ENCODE measurements at regions not wholly inside any gene's neighbourhood (a gene's known extent, or its start where the extent isn't known, plus 50 kb on each side); places are given as distances from the start of the nearest gene placed in this dataset.
"Not testable (repeated sequence)": the region's sequence is repeated elsewhere in the genome, so short reads cannot be mapped to it uniquely, and the experiment has no call there.

- DNase-seq = no peak
These were observed 291.5 kb upstream of the GALNTL6 start for GRCh38 chr4:171521726-171522125.

GRCh38 chr4:171519457-171519856 is 293.7 kb upstream of the GALNTL6 start:
- DNase-seq = no peak

DNA sequence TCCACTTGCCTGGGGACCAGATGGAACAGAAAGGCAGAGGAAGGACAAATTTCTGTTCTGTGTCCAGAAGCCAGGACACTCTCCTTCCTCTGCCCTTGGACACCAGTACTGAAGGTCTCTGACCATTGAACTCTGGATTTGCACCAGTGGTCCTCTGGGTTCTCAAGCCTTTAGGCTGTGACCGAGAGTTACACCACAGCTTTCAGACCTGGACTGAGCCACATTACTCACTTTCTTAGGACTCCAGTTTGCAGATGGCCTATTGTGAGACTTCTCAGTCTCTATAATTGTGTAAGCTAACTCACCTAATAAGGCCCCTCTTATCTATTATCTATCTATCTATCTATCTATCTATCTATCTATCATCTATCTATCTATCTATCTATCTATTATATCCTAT is 295.3 kb upstream of the GALNTL6 start:
- no peak for DNase-seq

DNA sequence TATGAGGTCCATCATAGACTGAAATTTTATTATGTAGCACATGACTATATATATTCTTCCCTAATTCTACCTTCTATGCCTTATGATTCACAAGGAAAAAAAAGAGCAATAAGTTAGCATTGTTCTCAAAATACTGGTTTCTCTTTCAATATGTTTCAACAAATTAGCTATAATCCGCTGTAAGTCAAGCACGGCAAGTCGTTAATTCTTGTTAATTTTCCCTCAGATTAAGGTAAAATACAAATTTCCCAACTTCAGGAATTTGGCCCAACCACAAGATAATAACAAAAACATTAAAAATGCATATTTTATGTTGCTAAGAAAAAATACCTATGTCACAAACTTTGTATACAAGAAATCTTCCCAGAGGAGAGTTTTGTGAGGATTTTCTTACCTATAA is 296.5 kb upstream of the GALNTL6 start:
- no peak for DNase-seq

DNA sequence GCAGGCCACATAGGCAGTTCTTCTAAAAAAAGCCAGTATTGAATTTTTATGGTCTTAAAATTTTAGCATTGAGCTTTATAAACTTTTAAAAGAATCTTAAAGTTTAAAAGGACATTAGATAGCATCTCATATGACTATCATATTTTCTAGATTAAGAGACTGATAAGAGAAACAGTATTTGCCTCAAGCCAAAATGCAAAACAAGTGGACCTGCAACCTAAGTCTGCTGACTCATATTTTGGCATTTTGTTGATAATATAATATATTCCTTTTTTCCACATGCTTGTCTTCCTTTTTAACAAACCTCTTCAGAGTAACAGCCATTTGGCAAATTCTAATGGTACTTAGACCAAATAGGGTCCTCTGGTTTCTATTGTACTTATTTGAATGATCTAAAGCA is 328.5 kb upstream of the GALNTL6 start:
- DNase-seq = no peak

- no peak for DNase-seq
These were observed 335.0 kb upstream of the GALNTL6 start for GRCh38 chr4:171478181-171478580.

DNA sequence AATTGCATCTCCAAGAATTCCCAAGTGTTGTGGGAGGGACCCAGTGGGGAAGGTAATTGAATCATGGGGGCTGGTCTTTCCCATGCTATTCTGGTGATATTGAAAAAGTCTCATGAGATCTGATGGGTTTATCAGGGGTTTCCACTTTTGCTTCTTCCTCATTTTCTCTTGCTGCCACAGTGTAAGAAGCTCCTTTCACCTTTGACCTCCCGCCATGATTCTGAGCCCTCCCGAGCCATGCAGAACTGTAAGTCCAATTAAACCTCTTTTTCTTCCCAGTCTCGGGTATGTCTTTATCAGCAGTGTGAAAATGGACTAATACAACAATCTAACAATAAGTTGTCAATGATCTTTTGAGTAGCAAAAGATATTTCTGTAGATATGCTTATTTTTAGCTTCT is 338.1 kb upstream of the GALNTL6 start:
- not testable (repeated sequence) for DNase-seq

DNA sequence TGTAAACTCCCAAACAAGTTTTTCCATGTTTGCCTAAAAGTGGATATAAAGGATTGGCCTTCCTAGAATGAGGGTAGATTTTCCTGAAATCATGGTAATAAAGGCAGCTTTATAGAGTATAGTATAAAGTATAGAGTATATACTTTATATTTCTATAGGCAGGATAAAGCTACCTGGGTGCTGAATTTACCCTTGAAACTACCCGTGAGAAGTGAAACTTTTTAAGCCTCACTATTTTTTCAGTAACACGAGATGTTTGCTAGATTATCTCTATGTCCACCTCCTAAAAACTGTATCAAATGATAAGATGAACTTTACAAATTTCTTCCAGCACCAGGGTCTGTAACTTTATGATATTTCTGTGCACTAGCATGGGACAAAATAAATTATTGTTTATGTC is 340.0 kb upstream of the GALNTL6 start:
- no peak for DNase-seq

GRCh38 chr4:171472230-171472629 is 341.0 kb upstream of the GALNTL6 start:
- no peak for DNase-seq

- DNase-seq = no peak
These were observed 348.7 kb upstream of the GALNTL6 start for GRCh38 chr4:171464499-171464898.

GRCh38 chr4:171461191-171461590 is 352.0 kb upstream of the GALNTL6 start:
- no peak for DNase-seq

DNA sequence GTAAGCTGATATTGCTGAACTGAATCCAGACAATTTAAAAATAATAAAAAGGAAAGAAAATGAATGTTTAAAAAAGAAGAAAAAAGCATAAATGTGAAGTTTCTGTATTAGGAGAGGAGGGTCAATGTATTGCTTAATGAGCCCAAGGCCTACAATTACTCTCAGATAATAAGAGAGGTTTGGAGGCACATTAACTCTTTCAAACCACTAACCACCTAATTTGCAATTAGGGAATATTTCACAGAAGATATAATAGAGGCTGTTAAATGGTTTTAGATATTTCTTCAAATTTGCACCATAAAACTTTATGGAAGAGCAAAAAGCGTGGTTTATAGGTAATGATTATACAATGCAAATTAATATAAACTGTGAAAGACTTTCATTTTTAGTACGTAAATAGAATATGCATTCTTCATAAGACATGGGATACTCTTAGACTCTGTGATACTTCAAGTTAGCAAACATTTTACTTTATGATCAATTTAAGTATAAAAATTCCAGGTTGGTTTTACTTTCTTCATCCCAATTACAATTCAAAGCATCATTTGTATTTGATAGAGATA is 364.2 kb upstream of the GALNTL6 start:
- DNase-seq = no peak

DNA sequence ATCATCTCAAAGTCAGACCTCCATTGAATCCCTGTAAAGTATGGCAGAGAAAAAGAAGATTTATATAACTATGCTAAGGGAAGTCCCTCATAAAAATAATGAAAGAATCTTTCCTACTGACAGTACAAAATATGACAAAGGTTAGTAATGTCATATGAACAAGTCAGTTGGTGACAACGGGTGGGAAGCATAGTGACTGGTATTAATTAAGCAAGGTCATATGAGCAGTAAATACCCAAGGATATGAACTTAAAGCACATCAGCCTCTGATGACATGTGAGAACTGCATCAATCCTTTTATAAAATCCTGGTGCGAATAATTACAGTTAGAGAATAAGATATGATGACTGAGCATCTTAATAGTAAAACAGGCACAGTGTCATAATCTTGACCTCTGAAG is 364.8 kb upstream of the GALNTL6 start:
- DNase-seq = no peak

DNA sequence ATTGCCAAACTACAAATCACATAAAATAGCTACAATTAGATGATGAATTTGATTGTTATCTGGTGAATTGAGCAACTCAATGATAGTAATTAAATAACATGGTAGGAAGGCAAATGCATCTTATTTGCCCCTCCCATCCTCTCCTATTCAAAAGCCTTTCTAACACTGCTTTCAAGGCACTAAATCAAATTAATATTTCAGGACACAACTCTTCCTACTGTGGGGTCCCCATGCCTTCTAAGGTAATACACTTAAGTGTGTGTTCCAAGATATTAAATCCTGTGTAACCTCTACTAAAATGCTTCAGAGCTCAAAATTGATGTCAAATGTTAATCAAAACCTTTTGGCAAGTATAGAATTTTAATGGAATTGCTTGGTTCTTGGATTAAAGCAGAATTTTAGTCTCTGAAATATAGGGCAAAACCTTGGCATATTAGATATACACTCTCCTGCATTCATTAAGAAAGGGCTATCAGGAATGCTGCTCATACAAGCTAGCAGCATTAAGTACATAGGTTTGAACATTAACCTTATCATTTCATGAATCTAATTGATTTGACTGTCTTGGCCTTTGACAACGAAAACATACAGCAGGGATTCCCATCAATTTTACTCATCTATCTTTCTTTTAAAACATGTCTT is 371.8 kb upstream of the GALNTL6 start:
- no peak for DNase-seq

DNA sequence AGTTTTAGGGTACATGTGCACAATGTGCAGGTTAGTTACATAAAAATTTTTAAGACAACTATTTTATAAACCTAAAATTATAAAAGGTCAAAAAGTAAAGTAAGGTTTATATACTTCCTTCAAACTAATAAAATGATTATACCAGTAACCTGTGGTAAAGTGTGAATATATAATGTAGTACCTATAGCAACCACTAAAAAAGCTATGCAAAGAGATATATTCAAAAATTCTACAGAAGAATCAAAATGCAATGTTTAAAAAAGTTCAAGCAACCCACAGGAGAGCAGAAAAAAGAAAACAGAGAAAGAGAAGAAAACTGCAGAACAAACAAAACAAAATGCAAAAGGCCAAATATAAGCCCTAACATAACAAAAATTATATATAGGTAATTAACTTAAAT is 379.5 kb upstream of the GALNTL6 start:
- DNase-seq = no peak

DNA sequence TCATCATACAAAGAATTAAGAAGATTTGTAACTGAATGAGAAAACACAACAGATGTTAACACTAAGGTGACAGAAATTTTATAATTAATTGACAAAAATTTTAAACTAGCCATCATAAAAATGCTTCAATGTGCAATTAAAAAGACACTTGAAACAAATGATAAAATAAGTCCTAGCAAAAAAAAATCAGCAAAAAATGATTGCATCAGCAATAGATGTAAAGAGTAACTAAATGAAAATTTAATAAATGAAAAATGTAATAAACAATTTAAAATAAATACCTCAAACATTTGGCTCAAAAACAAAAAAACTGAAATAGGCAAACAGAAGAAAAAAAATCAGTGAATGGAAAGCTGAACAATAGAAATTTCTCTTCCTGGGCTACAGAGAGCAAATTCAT is 380.7 kb upstream of the GALNTL6 start:
- DNase-seq = no peak

DNA sequence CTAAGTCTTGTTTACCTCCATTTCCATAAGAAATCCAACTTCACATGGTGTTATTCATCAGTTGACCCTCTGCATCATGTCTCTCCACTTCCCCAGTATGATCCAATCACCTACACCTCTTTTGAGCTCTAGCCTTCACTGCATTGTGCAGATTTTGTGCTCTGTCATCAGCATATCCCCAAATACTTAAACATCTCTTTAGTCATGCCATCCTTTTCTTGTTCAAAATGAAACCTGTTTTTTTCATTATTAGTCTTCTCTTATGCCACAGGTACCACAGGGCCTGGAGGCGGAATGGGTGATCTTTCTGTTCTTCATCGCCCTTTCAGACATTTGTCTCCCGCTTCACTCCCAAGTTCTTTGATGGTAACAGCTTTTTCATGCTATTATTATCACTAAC is 382.7 kb upstream of the GALNTL6 start:
- no peak for DNase-seq

DNA sequence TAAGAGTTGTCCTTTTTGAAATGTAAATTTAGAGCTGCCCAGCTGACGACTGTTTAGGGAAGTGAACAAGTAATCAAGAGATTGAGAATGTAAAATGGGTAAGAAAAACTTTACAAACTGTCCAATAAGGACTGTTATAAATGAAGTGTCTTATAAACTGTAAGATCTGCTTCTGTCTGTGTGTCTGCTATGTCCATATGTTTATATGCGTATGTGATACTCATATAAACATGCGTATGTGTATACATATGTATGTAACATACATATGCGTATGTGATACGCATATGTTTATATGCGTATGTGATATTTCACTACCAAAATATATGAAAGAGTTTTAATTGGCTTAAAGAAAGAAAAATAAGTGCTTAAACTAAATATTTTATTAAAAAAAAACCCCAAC is 416.0 kb upstream of the GALNTL6 start:
- DNase-seq = no peak

DNA sequence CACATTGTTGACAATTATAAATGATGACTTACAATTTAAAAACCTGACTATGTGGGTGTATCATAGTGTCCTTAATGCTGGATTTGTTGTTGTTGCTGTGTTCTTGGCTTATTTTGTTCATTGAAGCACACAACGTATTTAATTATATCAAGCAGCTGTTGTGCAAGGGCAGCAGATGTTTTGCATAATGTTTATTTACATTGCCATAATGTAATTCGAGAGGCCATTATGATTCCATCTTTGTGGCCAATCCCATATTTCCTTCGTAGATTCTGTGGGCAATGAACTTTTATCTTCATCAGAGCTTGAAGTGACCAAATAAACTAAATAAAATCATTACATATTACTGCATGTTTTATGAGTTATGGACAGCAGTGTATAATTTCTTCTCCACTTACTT is 422.6 kb upstream of the GALNTL6 start:
- no peak for DNase-seq

DNA sequence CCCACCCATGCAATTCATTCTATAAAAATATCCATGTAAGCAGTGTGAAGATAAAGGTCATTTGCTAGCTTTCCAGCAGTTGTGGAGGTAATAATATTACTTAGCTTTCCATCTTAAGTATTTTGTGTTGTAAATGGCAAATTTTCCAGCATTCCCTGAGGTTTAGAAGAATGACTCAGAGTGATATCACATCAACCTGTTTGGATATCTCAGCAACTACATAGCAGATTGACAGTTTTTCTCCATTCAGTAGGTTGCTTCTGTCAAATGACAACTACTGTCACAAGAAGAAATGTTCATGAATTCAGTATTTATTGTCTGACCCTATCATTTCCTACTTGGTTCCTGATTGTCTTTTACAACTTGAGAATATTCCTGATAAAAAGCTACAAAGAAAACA is 434.9 kb upstream of the GALNTL6 start:
- DNase-seq = no peak

DNA sequence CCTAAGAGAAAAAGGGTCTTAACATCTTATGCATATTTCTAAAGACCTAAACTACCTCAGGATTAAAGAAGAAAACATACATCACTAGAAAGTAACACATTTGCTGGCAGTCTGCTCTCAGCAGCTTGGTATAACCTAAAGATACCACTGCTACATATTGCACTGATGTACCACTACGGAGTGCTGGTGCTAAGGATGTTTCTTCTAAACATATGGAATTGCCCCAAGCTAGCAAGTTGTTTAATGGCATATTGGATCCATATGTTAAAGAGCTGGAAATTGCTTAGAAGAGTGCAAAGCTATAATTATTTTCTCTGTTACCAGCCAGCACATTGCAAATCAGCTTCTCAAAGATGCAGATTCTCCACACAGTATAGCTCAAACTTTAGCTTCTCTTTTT is 436.5 kb upstream of the GALNTL6 start:
- no peak for DNase-seq

GRCh38 chr4:171353535-171353934 is 459.7 kb upstream of the GALNTL6 start:
- no peak for DNase-seq

GRCh38 chr4:171348090-171348489 is 465.1 kb upstream of the GALNTL6 start:
- DNase-seq = no peak

GRCh38 chr4:171342646-171343045 is 470.6 kb upstream of the GALNTL6 start:
- no peak for DNase-seq

- no peak for DNase-seq
These were observed 472.9 kb upstream of the GALNTL6 start for GRCh38 chr4:171340258-171340657.
